B cell (primary cell): ENCODE measurements at regions not wholly inside any gene's neighbourhood (a gene's known extent, or its start where the extent isn't known, plus 50 kb on each side); places are given as distances from the start of the nearest gene placed in this dataset.

Source experiments
- EZH2 ChIP-seq: IDR thresholded peaks from 2 replicates; pipeline ENCODE4 v1.6.1; 2012; ENCODE audit warnings: borderline replicate concordance, low read depth, mild to moderate bottlenecking, moderate library complexity, low read length; ENCODE audit not compliant: insufficient read depth, poor library complexity, severe bottlenecking
- TF ChIP-seq, protein P1 (sequence below): fragments of 200-600 bp; IDR thresholded peaks from one replicate; pipeline ENCODE4 v1.8.0; 2022; ENCODE audit warnings: antibody characterized with exemption, mild to moderate bottlenecking

DNA sequence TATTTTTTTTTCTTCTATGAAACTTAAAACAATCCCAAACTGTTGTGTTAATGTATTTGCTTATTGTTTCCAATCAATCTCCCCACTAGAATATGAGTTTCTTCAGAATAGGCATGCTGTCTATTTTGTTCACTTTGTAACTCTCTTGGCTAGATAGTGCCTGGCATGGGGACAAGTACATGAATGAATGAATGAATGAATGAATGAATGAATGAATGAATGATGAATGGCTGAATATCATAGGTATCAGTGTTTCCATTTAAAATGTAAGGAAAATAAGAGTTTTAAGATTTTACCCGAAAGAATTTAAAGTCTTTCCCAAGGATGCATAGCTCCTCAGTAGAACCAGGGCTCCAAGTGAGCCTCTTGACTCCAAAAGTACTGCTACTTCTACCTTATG is 294.9 kb upstream of the GADL1 start:
- no peak for TF ChIP-seq EZH2
- TF ChIP-seq, protein P1, sequence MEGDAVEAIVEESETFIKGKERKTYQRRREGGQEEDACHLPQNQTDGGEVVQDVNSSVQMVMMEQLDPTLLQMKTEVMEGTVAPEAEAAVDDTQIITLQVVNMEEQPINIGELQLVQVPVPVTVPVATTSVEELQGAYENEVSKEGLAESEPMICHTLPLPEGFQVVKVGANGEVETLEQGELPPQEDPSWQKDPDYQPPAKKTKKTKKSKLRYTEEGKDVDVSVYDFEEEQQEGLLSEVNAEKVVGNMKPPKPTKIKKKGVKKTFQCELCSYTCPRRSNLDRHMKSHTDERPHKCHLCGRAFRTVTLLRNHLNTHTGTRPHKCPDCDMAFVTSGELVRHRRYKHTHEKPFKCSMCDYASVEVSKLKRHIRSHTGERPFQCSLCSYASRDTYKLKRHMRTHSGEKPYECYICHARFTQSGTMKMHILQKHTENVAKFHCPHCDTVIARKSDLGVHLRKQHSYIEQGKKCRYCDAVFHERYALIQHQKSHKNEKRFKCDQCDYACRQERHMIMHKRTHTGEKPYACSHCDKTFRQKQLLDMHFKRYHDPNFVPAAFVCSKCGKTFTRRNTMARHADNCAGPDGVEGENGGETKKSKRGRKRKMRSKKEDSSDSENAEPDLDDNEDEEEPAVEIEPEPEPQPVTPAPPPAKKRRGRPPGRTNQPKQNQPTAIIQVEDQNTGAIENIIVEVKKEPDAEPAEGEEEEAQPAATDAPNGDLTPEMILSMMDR, result no peak
